ENCODE measurements at regions not wholly inside any gene's neighbourhood (a gene's known extent, or its start where the extent isn't known, plus 50 kb on each side); places are given as distances from the start of the nearest gene placed in this dataset.

DNA sequence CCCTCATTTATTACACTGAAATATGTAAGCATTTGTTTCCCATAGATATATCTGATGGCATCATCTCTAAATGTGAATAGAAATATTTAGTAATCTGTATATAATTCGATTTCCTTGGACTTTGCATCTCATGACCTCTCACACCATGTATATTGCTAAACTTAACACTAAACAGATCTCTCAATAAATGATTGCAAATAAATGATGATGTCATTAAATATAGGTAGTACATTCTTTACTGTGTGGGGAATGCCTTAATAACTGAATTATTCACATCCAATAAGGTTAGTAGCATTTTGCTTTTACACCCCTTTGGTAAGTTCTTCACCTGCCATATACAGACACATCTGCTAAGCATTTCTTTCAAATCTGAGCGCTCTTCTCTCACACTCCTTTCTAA, 340.5 kb downstream of the FSCB start:
- DNase-seq (no peak), ATAC-seq (no peak)
- intact Hi-C loops (cut with DNase I): no loop called here

DNA sequence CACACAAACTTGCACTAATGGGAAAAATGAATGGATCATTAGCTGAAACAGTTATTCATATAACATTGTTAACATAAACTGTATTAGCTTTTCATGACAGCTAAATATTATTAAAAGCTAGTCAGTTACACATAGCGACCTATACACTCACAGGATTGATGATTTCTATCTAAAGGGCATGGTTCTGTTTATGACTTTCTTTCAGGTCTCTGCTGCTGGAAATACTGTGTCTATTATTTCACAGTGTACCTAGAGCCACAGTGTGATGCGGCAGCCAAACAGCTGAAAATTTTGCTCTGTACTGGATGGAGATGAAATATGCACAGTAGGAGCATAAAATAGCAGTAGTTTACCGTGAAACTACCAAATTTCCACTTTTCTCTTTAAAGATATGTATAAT, 341.1 kb downstream of the FSCB start:
- intact Hi-C loops (cut with DNase I): no loop called here
- DNase-seq: no peak
- no peak for ATAC-seq

DNA sequence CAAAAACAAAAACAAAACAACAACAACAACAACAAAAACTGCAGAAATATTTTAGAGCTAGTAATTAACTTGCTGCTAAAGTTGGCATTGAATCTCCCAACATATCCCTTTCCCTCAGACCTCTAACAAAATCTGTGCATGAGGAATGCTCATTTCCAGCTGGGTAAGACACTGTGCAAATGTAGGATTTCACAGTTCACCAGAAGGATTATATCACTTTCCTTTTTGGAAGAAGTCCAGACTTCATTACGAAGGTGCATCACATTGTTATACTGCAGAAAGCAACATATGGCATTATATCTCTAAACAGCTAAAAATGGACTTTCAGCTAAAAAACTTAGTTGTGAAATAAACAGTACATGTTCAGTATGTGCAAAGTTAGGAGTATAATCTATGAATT, 341.8 kb downstream of the FSCB start:
- no peak for ATAC-seq
- no peak for DNase-seq
- intact Hi-C loops (cut with DNase I): no loop called here

DNA sequence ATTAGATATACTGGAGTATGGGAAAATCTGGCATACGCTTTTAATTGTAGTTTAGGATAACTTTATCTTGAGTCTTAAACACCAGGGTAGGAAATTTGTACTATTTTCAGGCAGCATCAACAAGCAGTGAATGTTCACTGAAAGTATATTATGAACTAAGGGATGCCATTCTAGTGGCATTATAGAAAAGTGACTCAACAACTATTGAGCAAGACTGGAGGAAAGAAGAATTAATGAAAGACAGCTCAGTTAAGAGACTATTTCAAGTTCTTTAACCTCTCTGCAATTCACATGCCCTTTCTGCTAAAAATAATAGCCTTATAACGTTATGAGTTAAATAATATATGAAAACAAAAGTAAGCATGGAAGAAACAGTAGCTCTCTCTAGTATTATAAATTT, 343.1 kb downstream of the FSCB start:
- intact Hi-C loops (cut with DNase I): no loop called here
- DNase-seq: no peak
- no peak for ATAC-seq

DNA sequence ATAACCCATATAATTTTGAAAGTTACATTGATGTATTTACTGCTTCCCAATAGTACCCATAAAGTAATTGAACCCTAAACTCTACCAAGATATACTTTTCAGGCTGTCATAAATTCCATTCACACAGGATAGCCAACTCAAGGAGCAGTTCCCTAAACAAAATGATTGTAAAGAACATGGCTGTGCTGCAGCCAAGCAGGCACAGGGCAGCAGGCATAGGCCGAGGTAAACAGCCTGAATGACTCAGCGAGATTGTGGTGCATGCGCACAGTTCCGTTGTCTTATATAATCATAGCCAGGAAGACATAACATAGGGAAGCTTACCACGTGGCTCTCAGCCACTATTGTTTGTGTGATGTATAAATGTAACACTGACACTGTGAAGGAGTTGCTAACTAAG, 344.9 kb downstream of the FSCB start:
- intact Hi-C loops (cut with DNase I): no loop called here
- ATAC-seq (no peak), DNase-seq (no peak)

DNA sequence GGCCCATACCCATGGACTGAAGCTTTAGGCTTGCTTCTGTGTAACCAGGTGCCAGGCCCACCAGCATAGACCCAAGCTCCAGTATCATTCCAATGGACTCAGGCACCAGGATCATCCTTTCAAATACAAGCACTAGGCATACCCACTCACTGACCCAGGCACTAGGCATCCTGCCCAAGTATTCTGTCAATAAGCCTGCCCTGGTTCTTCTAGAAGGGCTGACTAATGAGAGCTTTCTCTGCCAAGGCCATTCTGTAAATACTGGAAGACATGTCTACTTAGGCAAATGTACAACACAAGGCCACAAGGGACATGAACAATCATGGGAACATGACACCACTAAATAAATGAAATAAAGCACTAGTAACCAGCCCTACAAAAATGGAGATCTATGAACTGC, 352.2 kb downstream of the FSCB start:
- ATAC-seq (no peak), DNase-seq (no peak)
- intact Hi-C loops (cut with DNase I): no loop called here

DNA sequence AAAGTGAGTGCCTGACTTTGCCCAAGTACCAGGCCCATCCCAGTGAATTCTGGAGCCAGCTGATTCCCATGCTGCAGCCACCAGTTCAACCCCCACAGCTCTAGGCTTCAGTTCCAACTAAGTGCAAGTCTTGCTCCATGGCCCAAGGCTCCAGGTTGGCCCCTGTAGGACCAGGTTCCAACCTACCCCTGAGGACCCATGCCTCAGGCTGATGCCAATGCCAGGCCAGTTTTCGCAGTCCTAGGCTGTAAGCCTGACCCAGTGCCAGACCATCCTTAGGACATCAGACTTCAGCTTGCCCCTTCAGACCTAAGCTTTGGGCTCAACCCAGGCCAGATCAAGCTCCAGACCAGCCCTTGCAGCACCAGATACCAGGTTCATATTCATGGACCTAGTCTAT, 352.6 kb downstream of the FSCB start:
- DNase-seq: no peak
- intact Hi-C loops (cut with DNase I): no loop called here
- ATAC-seq: no peak

DNA sequence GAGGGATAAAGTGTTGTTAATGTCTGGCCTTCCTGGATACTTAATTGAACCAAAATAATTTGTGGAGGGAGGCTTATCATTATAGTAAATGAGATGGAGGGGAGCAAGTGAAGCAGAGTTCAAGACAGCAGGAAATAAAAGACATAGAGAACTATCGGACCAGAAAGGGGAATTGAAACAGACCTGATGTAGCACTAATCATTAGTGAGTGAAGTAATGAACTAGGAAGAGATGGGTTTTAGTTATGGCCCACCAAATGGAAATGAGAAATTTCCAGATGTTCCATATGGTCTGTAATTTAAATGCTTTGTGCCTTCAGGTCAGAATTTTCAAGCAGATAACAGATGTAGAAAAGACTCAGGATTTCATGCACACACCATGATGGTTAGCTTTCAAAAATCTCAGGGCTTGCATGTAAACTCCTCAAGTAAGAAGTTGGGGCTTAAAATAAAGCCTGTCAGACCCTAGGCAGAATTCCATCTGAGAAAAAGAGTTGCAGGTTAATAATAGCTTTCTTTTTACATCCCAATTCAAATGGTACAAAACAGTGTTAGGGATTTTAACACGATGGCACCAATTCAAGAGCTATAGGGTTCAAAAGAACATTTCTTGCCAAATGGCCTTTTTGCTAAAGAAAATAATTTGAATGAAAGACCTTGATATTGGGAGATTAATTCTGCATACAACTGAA, 355.8 kb downstream of the FSCB start:
- ATAC-seq (no peak), DNase-seq (no peak)
- intact Hi-C loops (cut with DNase I): no loop called here

DNA sequence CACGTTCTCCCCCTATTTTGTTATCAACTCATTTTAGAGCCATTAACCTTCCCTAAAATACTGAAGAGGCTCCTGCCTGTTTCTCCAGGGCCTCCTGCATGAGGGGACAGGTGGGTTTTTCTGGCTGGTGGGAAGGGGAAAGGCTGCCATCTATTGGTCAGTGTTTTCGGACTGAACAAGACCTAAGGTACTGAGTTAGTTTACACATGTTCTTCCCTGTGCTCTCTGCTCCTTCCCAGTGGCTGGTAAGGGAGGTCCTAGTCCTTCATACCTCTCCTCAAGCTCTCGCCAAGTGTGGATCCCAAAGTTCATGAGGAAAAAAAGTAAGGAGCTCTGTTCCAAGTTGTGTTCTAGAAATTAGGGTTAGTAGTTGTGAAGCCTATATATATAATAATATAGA, 357.5 kb downstream of the FSCB start:
- DNase-seq (no peak), ATAC-seq (no peak)
- intact Hi-C loops (cut with DNase I): no loop called here

DNA sequence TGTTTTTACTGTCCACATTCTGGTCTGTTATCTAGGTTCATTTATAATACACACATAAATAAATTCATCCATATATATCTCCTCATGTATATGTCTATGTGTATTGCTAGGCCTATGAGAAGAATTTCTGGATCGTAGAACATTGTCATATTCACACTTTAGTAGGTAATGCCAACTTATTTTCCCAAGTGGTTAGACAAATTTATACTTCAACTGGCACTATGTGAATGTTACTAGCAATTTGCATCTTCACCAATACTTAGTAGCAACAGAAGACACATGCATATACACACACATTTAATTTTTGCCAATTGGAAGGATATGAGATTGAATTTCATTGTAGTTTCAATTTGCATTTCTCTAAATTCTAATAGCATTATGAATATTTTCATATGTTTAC, 365.1 kb downstream of the FSCB start:
- ATAC-seq (no peak), DNase-seq (no peak)
- intact Hi-C loops (cut with DNase I): no loop called here

DNA sequence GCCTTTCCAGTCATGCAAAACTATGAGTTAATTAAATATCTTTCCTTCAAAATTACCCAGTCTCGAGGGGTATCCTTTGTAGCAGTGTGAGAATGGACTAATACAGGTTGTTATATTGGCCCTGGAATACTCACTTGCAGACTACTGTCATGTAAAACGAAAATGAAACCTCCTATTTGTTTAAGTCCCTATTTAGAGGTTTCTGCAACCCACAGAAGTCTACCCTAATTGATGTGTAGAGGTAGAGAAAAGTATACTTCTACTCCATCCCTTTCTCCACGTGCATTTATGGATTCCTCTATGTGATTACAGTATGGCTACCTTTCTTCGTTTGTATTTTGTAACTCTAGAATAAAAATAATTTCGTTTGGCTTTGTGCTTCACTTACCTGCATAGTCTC, 371.1 kb downstream of the FSCB start:
- DNase-seq (no peak), ATAC-seq (no peak)
- intact Hi-C loops (cut with DNase I): no loop called here

DNA sequence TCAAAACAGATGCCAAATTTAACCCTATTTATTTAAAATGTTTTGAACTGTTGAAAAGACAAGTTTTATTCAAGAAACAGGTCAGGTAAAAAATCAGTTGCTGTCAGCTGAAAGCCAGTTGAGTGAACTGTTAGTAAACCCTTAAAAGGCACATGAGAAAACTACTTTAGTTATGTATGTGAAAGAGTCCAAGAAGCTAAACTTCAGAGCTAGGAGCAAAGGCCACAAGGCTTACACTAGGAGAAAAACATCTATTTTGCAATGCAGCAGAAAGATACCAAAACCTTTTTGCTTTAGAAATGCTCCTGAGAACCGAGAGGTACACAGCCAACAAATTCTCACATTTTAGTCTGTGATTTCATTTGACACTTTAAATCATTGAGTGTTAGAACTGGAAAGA, 375.2 kb downstream of the FSCB start:
- intact Hi-C loops (cut with DNase I): no loop called here
- no peak for DNase-seq
- no peak for ATAC-seq

DNA sequence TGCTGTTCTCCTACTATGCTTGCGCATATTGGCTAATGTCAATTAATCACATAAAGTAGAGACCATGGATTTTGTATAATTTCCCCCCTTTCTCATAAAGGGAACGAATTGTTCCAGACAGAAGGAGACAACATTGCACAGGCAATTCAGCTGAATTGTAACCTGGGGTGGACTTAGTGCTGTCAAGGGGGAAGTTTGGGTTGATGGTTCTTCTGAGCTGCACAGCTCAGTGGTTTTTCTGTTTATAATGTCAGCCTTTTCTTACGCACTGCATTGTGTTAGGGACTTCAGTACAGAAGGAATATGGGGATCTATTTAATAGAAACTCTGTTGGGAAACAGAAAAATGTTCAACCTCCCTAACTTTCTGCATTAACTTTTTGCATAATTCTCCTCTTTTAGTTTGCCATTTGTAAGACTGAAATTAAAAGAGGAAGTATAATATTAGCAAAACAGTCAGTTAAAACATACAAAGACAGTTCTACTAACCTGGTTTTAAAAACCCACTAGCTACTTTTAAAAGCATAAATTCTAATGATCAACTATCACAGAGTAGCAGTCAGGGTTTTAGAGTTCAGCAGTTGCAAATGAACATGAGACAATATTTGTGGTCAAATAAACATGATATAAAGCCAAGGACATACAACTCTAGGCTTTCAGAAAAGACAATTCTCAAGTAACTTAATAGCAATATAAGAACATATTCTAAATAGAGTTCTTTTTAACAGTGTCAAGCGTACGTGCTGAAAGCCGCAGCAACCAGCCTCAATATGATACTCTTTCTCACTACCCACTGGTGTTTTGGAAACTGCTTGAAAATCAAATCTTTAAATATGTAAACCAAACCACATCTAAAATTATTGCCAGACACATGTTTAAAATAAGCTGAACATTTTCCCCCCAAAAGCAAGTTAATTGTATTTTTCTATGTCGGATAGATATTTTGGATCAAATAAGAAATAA, 393.0 kb downstream of the FSCB start:
- ATAC-seq (no peak), DNase-seq (no peak)
- intact Hi-C loops (cut with DNase I): no loop called here

DNA sequence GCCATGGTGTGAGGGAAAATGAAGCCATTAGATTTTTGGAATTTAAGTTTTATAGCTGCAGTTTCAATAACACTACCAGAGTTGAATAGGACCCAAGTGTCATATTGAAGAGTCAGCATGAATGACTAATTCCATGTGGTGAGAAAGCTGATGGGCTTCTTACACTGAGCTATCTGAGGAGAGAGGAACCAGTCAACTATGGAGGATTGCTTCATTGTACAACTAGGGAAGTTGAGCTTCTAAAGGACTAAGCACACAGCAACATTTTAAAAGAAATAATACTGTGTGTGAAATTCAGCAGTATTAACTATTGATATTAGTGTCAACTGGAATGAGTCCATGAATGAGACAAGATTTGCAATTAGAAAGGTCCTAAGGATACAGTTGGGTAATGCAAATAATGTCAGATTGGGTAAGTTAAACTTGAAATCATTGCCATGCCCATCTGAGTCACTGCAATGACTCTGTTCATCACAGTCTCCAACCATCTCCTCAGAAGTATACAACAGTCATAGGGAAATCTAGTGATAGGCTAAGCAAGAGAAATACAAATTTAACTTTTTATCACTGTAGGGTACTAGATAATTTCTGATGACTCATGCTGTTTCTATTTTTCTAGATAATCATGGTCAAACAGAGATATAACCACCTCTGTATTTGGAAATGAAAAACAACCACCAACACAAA, 394.2 kb downstream of the FSCB start:
- DNase-seq: no peak
- peak in 1 of 2 donors; percentile 88 for ATAC-seq
- intact Hi-C loops (cut with DNase I): no loop called here

DNA sequence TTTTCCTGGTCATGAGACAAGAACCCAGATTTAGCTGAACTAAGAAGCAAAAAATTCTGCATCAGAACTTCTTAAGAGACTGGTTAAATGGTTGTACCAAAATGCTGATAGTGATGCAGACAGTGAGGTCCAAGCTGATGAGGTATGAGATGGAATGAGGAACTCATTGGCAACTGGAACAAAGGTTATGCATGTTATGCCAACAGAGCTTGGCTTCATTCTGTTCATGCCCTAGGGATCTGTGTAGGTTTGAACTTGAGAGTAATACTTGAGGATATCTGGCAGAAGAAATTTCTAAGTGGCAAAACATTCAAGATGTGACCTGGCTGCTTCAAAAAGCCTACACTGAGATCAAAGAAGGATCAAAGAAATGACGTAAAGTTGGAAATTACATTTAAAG, 398.0 kb downstream of the FSCB start:
- DNase-seq (no peak), ATAC-seq (no peak)
- intact Hi-C loops (cut with DNase I): no loop called here

DNA sequence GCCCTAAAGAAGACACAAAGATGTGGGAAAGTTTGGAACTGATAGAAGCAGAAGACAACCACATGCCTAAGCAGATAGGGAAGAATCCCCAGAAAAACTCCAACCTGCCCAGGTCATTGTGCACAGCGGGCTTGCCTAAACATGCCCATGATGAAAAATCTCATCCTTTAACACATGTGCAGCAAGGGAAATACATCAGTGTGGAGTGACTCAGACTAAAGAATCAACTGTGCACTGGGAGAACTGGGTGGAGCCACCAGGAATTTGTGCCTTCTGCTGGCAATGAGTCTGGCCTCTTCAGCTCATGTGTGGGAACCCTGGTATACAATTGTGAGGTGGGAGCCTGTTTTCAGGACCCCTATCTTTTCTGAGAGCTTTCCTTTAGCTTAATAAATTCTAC, 398.5 kb downstream of the FSCB start:
- DNase-seq (no peak), ATAC-seq (no peak)
- intact Hi-C loops (cut with DNase I): no loop called here

DNA sequence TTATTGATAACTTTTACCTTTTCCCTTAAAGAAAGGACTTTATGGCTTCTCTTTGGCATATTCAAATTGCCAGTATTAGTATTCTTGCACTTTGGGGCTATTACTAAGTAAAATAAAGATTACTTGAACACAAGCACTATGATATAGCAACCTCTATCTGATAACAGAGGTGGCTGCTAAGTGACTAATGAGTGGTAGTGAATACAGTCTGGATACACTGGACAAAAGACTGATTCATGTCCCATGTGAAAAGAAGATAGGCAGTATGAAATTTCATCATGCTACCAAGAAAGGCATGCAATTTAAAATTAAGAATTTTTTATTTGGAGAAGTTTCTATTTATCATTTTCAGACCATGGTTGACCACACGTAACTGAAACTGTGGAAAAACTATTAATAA, 399.9 kb downstream of the FSCB start:
- intact Hi-C loops (cut with DNase I): no loop called here
- DNase-seq: no peak
- no peak for ATAC-seq

DNA sequence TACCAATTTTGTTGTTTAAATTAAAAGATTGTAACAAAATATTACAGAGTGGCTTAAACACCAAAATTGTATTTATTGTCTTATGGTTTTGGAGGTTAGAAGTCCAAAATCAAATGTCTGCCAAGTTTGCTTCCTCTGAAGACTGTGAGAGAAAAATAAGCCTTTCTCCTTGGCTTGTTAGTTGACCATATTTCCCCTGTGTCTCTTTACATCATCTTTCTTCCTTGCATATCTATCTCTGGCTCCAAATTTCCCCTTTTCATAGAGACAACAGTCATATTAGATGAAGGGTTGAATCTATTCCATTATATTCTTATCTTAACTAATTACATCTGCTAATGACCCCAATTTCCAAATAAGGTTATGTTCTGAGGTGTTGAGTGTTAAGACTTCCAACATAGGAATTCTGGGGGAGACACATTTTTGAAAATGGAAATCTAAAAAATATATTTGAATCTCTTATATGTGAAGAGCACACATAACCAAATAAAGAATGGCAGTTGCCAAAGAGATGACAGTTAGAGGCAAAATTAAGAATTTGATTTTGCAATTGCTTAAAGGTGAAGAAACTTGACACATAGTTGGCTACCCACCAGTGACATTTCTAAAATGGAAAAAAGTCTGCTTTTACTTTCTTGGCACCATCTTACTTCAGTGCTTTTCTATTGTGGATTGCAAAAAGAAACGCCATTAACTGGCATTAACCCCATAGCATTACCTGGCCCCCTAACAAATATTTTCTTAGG, 407.2 kb downstream of the FSCB start:
- ATAC-seq: peak in 1 of 2 donors; percentile 78
- no peak for DNase-seq
- intact Hi-C loops (cut with DNase I): no loop called here

DNA sequence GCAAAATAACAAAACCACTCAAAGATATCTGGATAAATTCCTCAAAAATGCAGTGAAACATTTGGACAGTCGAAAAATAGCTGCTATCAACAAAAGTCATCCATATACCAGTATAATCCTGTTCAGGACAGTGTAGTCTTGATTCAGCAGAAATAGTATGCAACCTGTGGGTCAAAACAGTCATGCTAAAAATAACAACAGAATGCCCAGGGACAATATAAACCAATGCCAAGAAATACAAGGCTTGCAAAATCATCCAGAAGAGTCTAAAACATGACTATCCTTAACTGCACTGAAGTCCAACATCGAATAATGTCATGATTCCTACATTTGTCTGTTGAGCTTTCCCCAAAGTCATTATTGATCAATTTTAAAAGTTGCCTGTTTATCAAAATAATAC, 425.9 kb downstream of the FSCB start:
- DNase-seq: no peak
- intact Hi-C loops (cut with DNase I): no loop called here
- ATAC-seq: no peak

DNA sequence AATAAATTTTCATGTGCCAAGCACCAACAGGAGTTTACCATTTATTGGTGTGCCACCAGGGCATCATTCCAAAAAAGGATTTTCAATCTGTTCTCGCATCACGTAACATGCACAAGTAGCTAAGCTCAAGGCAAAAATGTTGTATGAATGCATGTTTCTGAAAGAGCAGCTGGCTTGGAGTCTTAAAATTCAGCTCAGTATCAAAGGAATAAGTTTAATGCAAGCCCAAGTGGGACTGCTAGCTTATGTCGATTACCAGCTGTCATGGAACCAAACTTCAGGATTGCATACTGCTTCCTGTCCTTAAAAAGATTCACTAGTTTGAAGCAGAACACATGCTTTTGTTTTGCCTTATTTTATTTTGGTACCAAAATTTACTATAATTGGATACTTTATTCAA, 437.0 kb downstream of the FSCB start:
- intact Hi-C loops (cut with DNase I): no loop called here
- ATAC-seq (no peak), DNase-seq (no peak)

All from left cardiac atrium (tissue), 4 donors.